Stimulated activated CD4-positive, alpha-beta T cell treated with anti-CD3 and anti-CD28 coated beads, Interleukin-1b, Interleukin-23, amount 100 ng/mL, for 1 hour (primary cell): ENCODE measurements at regions not wholly inside any gene's neighbourhood (a gene's known extent, or its start where the extent isn't known, plus 50 kb on each side); places are given as distances from the start of the nearest gene placed in this dataset.

ENCODE experiments used
- DNase-seq, 2 donors: peaks; one replicate each; pipeline ENCODE4 v3.0.0-alpha.2; 2020; ENCODE audit warnings: low read depth in 2 of 2

DNA sequence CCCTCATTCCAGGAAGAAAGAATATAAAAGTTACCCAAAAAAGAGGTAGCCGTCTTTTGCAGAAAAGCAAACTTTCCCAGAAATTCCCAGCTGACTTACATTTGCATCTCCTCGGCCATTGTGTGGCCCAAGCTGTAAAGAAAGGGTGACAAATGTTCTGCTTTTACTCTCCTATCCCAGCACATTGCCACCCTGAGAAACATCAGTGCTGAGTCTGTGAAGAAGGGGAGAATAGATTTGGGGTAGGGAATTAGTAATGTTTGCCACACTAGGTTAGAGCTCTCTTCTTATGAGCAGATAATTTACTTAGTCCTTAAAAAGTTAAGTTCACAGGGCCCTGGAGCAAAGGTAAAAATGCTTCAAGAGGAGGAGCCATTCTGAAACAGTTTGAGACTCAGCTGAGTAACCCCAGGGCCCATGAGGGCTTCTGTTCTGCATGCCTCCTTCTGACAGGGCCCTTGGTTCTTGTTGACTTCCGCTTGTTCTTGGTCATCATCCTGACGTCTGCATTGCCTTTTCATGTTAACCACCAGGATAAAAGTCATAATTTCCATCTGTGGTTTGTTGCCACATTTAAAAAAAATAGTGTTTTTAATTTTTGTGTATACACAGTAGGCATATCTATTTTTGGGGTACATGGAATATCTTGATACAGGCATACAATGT lies 550.7 kb downstream of the RNF144A start:
- no peak for DNase-seq

DNA sequence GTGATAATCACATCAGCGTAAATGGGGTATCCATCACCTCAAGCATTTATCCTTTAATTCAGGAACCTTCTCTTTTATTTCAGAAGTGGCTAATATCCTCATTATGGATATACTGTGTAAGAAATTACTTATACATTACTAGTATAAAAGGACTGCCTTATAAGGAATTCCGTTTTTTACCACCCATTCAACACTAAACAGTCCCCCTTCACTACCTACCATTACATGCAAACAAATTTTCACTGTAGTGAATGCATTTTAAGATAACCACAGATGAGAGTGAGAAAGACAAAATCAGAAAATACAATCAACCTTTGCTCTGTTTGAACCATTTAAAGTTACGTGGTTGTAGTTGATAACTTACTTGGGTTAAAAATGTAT lies 551.2 kb downstream of the RNF144A start:
- DNase-seq, result no peak

DNA sequence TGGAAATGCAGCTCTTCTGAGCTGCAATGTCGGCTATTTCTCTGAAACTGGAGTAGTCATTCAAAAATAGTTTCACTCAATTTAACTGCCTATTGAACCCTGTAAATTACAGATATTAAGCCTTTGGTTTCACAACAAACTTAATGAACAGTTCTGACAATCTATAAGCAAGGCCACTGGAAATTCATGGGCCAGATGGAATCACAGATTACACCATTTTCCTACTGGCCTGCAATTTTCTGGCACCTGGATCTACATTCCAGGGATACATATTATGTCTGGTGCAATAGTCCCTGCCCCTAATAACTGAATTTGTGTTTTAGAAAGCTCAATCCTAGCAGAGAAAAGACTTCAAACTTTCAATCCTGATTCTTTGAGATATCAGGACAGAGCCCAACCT lies 551.7 kb downstream of the RNF144A start:
- no peak for DNase-seq

DNA sequence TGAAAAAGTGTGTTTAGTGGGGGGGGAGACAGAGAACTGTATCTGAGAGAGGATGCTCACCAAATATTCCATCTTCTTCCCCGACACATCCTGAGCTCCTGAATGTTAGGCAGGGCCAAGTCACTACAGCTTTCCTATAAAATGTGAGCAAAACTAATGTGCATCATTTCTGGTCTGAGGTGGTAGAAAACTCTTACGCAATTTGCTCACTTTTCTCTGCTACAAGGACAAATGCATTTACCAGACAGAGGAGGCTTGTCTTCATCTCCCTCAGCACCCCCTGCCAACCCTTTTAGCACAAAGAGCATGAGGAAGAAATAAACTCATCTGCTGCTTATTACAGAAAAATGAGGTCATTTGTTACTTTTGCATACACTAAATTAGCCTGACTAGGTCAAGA lies 554.0 kb downstream of the RNF144A start:
- DNase-seq, result no peak

DNA sequence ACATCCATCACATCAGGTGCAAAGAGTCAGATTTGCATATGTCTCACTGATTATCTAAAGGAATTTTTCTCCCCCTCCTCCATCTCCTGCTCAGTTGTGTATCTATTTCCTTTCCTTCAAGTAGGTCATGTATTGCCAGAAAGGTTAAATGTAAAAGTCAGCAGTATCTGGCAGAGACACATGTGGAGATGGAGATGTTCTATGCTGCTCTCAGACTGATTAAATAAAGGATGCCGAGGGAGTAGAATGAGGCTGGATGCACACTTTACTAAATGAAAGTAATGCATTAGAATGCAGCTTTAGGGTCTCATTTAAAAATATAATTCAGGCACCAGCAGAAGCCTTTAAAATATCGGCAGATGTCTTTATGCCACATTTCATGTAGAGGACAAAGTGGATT lies 555.3 kb downstream of the RNF144A start:
- DNase-seq, result no peak

DNA sequence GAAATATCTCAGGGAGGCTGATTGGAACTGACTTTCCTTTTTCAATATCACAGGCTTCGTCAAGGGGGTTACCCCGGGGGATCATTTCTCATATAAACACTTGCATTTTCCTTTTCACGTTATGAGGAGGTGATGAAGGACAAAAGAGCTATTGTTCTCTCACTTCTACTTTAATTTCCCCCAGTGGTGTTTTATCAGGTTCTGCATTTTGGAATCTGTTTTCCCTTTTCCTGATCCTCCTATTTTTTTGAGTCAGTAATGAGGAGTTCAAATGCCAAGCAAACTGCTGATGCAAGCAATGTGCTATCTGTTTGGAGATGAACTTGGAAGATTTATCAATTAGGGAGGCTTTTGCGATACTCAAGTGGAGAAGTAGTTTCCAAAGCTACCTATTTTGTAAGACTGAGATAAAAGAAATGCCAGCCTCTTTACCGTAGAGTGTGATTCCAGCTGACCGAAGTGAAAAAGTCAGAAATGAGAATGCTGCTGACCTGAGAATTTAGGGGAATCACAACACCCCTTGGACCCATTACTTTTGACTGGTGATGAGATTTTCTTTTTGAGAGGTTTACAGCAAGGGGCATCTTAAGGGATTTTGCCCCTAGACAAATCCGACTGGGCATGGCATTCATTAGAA lies 556.0 kb downstream of the RNF144A start:
- no peak for DNase-seq

DNA sequence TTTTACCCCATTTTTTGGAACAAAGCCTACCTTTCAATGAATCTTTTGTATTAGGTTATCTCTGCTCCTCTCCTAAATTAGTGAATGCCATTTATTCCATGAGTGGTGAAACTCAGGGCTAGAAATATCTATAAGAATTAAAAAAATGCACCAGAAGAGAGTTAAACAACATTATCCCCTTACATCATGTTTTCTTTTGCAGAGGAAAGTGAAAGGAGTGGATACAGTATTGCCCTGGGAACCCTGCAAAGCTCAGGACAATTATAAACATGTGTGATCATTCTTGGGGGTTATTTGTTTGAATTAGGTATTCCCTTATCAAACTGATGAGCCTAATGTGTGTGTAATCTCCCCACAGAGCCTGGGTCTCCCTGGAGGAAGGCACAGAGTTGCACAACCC lies 559.2 kb downstream of the RNF144A start:
- DNase-seq, result no peak

DNA sequence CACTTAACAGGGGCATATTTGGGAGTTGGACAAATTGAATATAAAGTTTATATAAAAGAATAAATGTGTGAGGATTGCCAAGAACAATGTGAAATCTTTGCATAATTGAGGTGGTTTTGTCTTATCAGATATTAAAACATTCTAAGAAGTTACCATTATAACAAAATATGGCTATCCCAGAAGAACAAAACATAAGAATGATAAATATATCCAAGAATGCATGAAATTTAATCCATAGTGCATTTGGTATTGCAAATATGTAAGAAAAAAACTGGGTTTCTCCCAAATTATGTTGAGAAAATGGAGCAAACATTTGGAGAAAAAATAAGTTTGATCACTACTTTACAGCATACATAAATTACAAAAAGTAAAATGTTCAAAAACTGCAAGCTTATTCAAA lies 562.4 kb downstream of the RNF144A start:
- DNase-seq, result no peak

DNA sequence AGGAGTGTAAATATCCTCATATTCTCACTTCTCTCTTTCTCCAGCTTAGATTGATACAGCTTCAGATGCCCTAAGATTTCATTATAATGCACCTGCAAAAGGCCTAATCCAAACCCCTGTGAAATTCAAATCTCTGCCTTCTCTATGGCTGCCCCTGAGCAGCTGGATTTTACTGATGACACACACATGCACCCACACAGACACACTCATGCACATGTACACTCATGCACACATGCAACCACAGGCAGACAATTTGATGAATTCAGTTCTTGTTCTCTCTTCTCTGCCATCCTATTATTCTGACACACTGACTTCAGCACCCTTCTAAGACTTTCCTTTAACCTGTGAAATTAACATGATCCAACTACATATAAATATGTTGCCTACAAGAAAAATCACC lies 563.2 kb downstream of the RNF144A start:
- DNase-seq, result no peak

DNA sequence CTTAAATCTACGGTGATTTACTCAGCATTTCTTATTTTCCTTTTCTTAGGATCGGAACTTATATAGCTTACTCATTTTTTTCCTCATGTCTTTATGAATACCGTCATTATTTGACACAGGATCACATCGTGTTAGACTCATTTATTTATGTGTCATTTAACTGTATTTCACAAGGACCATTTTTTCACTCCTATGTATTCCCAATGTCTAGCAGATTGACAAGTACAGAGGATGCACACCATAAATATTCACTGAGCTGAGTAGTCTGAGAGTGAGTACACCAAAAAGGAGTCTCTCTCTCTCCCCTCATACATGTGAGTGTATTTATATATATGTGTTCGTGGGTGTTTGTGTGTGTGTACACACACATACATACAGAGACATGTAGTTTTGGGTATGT lies 573.5 kb downstream of the RNF144A start:
- no peak for DNase-seq

DNA sequence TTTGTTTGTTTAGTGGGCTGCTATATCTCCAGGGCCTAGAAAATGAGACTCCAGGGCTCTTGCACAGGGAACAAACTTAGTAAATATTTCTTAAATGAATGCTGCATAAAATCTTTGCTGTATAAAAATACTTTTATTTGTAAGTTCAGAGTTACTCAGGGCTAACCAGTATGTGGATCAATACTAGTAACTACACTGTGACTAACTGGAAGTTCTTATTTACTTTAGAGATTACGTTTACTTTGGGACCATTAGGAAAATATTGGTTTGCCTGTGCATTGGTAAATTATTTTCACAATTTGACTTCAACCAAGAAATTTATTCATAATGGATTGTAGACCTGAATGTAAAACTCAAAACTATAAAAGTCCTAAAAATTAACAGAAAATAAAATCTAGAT lies 575.5 kb downstream of the RNF144A start:
- DNase-seq, result no peak

DNA sequence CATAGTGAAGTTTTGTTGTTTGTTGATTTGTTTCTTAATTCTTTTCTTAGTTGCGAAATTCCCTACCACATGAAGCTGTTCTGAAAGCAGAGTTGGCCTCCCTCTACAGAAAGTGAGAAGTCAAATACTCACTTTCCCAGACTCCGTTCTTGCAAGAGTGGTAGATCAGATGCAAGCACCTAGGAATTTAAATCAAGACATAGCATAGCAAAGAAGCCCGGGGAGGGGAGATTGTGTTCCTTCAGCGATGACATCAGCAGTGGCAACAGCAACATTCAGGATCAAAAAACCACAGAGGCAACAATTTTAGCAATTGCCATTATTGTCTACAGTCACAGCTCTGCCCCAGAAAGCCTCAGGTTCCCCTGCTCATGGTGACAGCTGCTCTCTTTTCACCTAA lies 580.0 kb downstream of the RNF144A start:
- DNase-seq, result no peak

DNA sequence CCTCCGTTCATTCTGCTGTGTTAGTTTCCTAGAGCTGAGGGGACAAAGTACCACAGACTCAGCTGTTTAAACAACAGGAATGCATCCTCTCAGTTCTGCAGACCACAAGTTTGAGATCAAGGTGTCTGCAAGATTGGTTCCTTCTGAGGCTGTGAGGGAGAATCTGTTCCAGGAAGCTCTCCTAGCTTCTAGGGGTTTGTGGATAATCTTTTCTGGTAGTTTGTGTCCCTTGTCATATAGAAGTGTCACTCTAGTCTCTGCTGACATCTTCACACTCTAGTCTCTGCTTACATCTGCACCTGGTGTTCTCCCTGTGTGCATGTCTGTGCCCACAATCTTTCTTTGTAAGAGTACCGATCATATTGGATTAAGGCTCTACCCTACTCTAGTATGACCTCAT lies 581.8 kb downstream of the RNF144A start:
- DNase-seq, result no peak

DNA sequence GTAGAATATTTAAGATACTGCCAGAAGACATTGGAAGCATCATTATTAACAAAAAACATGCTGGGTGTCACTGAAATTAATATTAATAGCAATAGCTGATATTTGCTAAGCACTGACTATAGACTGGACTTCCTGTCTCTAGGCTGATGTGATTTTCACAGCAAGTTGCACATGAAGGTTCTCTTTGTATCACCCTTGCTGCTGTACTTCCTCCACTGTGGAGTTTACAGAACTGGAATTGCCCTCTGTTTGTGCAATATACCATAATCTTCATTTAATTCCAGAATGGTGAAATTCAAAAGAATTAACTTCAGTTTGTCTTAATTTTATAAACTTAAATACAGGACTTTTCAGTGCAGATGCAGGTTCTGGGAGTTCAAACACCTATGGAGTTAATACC lies 585.1 kb downstream of the RNF144A start:
- no peak for DNase-seq

DNA sequence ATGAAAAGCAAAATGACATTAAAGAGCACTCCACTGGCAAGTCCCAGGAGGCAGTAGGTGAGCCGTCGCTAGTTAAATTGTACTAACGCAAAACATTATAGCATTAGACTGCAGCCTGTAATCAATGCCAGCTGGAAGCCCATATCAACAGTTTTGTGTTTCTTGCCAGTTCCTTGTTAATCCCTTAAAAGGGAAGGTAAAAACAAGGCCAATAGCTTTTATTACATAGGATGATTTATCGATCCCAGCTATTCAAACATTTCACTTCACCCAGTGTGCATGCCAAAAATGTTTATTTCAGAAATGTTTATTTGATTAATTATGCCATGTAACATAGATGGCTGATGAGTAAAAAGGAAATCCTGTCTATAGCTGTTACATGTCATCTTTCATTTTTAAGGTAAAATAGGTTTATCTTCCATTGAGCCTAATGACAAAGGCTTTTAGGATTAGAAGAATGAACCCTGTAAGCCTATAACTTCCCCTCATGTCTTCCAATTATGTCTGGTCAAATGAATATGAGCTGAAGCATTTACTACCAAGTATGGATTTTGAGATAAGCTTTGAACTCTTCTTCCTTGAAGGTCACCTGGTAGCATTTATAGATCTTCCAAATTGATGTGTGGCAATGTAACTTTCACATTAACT lies 591.2 kb downstream of the RNF144A start:
- no peak for DNase-seq

DNA sequence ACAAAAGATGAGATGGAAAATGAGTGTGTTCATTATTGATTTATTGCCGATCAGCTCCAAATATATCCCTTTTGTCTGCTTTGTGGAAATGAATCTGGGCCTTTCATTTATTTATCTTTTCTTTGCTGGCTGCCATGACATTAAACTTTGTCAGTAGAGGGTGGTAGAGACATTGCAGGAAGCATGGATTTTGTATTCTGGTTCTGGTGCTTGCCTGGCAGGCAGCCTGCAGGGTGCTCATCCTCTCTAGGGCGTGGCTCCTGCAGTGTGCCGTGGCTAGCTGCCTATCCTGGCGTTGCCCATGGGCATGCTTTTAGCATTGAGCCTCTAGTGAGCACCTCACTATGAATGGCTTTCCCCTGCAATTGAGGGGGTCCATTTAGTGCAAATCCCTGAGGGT lies 593.1 kb downstream of the RNF144A start:
- no peak for DNase-seq

DNA sequence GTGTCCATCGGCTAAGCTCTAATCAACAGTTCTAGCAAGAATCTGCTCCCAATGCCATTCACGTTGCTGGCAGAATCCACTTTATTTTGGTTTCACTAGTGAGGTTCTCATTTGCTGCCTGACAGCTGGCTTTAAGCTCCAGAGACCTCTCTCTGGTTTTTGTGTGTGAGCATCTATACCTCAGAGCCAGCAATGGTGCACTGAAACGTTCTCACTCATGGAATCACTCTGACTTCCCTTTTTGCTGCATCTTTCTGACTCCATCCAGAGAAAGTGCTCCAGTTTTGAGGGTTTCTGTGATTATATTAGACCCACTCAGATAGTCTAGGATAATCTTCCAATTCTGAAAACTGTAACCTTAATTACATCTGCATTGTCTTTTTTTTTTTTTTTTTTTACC lies 596.6 kb downstream of the RNF144A start:
- no peak for DNase-seq

DNA sequence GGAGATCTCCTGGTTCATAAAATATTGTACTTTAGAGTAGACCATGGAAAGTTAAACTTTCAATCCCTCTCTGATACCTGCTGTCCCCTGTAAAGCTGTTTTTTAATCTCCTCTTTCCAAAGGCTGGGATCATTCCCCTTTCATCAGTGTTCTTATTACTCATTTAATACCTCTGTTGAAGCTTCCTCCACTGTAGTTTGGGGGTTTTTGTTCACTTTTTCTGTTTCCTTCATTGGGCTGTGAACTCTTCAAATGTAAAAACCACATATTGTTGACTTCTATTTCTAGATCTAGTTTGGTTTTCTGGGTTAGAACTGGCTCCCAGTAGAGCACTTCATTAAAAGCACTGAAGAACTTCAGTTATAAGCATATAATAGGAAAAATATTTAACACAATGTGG lies 598.1 kb downstream of the RNF144A start:
- DNase-seq, result no peak

DNA sequence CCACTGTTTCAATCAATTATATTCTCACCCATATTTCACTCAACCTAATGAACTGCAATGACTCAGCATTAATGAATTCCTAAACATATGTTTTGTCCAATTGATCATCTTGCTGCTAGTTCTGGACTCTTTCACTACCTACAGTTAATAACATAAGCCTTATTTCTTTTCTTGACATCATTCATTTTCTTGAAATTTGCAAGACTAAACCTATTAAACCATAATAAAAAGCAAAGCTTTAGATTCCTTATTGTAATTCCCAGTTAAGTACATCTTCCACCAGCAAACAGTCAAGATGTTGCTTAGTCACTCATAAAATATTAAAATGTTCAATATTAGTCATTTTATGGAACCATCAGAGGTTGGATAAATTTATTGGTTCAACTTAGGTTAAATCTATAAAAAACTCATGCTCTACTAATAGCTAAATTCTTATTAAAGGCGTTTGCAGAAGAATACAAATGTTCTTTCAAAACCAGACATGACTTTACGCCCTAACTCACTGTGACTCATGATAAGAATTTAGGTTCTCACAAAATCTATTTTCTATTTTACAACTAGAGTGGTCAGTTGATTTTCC lies 599.4 kb downstream of the RNF144A start:
- no peak for DNase-seq

DNA sequence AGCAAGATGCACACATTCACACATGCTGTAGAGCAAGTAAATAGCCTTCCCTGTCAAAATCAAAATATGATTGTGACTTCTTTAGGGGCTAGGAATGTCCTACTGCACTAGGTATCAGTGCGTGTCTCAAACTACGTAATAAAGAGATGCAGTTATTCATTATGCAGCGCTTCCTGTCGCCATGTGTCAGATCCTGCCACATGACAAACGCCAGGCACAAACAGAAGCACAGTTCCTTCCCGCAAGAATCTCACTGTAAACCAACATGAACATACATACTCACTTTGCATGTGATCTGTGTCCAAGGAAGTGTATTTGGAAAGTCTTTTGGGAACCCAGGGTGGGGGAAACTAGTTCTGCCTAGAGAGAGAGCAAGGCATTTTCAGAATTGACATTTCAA lies 599.9 kb downstream of the RNF144A start:
- no peak for DNase-seq

DNA sequence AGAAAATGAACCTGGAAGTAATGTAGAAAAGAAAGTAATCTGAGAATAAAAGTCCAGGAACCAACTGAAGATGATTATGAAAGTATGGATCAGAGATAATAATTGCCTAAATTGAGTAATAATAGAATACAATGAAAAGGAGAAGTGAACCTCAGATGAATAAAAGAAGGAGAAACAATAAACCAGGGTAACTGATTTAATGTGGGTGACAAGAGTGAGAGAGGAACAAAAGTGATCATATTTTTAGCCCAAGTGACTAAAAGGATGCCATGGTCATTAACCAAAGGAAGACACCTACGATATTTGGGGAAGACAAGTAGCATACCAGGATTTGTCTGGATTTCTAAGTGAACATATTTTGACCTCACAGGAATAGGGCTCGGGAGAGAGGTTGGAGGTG lies 600.6 kb downstream of the RNF144A start:
- no peak for DNase-seq

DNA sequence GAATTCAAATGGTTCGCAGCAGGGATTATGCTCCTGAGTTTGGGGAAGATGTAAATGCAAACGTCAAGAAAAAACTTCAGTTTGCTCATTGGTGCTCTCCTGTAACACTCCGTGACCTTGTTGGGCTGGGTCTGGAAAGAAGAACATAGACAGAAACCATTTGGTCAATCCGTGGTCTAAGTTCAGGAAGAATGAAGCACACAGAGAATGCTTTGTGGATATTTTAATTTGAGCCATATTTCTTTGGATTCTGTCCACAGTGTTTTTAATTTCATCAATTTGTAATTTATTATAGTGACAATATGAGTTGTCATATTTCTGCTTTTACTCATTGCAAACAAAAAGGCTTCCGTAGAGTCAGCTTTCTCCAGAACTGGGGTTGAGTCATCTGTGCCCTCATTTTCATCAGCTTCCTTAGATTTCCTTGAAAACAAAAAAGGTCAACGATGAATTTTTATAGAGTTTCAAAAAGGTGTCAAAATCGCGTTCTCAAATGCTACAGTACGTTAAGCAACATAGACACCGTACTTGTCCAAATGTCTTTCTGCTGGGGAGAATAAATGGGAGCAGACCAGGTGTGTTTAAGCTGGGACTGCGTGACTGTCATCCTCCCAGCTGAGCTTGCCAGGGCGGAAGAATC lies 606.4 kb downstream of the RNF144A start:
- DNase-seq, result no peak

DNA sequence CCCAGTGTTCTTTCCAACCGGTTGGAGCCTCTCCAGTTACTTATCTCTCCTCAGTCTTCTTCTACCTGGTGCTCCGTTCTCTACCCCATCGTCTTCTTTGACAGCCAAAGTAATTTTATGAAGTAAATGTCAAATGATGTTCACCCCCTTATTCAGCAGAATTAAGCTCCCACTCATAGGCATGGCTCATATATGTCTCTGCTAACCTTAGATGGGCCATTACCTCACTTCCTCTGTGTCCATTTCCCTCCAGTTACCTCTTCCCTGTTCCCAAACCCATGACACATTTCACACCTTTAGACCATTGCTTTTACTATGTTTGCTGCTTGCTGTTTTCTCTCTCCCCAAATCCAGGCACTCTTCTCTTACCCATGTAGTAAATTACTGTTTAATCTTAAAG lies 607.0 kb downstream of the RNF144A start:
- DNase-seq, result no peak
